GM21423 (cell line): ENCODE measurements at regions not wholly inside any gene's neighbourhood (a gene's known extent, or its start where the extent isn't known, plus 50 kb on each side); places are given as distances from the start of the nearest gene placed in this dataset.

ENCODE experiments used
- ATAC-seq: cut with Tn5 transposase; IDR thresholded peaks from one replicate; pipeline ENCODE4 v1.9.1; 2021; ENCODE audit warnings: mild to moderate bottlenecking, moderate library complexity; ENCODE audit not compliant: unreplicated experiment

DNA sequence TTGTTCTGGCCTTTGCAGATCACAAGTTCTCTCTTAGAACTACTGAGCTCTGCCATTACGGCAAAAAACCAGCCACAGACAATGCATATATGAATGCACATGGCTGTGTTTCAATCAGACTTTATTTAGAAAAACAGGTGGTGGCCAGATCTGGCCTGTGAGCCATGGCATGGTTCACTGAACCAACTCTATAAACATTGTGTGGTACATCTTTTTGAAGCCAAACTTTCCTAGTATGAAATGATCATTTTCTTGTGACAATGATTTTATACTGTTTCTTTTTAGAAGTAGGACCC is 65.9 kb upstream of the AMZ2 start:
- ATAC-seq, result peak; percentile 47

DNA sequence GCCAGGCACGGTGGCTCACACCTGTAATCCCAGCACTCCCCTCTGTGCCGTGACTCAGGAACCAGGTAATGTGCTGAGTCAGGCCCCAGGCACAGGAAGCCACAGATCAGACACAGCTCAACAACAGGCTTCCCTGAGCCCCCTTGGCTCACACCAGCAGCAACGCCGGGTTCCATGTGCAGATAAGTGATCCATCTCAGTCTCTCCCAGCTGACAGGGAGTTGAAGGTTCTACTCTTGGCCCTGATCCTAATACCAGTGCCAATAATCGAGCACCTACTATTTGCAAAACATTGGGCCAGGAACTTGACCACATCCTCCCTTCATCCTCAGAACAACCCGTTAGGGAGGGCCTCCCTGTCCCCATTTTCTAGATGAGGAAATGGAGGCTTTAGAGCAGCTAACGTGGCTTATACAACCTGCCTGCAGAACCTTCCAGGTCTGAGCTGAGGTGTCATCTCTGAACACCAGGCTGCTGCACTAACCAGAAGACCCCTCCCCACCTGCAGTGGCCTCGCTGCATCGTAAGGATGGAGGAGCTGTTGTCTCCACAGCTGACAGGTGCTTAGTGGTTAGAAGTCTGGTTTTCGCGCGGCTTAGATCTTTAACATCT is 64.8 kb upstream of the AMZ2 start:
- ATAC-seq, result peak; percentile 28

DNA sequence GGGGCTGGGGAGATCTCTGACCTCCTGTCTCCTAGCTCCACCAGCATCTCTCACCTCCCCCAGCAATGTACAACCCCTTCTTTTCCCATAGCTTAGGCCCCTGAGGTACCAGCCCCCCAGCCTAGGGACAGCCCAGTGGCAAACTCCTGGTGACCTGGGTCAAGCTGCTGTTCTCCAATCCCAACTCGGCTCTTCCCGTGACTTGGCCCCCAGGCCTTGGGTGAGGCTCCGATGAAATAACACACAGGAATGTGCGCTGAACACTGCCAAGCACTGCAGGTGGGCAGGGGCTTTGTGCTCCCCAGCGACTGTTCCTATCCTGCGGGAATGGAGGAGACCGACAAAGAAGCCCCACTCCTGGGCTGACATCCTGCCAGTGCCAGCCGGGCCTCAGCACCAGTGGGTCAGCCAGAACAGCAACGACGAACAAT is 63.7 kb upstream of the AMZ2 start:
- ATAC-seq, result no peak

DNA sequence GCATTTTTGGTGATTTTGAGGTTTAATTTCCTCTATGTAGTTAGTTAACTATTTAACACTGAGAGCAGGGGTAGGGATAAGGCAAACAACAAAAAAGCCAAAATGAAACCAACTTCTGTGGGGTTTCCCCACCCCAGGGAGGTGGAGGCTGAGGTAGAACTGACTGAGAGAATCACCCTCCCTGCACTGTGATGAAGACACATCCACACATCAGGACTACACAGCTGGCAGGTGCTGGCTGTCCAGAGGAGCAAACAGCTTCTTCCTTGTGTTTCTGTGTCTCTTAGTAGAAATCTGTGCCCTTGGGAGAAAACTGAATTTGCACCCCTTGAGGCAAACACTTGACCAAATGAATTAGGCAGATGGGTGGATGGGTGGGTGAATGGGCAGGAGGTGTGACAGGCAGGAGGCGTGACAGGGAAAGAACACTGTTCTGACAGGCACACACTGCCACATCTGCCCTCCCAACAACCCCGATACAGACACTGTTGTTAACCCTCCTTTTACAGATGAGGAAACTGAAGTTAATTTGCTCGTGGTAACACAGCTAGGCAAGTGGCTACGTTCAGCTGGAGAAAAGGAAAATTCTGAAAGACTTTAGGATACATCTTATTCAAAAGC is 62.9 kb upstream of the AMZ2 start:
- ATAC-seq, result peak; percentile 48

DNA sequence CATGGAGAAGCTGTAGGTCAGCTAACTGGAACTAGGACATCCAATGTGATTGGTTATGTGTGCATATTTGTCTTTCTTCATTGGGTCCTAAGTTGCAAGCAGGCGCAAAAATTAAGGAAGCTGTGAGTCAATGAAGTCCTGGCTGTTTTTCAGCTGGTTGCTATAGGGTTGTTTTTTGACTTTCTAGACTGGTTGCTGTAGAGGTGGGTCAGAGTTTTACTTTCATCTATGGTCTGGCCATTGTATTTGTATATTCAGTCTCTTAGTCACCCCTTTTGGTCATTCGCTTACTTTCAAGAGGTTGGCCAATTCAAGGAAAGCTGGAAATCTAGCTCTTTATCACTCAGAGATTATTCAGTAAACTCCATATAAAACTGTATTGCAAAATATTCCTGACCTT is 62.0 kb upstream of the AMZ2 start:
- no peak for ATAC-seq

DNA sequence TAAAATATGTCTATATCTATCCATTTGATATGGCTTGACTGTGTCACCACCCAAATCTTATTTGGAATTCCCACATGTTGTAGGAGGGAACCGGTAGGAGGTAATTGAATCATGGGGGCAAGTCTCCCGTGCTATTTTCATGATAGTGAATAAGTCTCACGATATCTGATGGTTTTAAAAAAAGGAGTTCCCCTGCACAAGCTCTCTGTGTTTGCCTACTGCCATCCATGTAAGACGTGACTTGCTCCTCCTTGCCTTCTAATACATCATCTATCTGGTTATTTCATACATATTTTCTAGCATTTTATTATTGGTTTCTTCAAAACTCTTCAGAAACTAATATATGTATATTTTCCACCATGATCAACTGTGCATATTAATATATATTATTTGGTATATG is 57.3 kb upstream of the AMZ2 start:
- ATAC-seq, result no peak

DNA sequence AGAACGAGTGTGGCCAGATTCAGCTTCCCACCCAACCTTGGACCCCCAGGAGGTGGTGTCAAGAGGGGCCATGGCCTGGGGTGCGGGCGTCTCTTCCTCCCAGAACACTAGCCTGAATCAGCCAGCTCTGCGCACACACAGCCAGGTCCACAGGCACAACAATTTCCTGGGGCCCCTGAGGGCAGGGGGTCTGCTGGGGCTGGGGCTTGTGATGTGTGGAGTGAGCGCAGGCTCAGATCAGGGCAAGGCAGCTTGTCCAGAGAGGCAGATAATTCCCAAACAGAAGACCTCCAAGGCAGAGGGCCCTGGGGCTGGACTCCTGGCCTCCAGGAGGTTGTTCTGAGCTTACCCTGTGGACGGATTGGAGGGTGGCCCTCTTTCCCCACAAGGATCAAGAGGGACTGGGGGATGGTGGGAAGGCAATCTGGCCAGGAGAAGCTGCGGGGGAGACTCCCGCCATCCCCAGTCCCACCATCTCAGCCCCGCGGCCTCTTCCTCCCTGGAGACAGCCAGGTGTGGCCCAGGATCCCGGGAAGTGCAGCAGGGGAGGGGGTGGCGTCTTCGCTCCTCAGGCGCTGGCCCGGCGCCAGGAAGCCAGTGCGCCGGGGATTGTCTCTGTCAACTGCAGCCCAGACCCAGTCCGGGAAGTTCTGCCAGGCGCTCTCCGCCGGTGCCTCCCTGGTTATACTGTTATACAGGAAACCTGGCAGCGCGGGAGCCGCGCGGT is 52.0 kb upstream of the AMZ2 start:
- ATAC-seq, result no peak

DNA sequence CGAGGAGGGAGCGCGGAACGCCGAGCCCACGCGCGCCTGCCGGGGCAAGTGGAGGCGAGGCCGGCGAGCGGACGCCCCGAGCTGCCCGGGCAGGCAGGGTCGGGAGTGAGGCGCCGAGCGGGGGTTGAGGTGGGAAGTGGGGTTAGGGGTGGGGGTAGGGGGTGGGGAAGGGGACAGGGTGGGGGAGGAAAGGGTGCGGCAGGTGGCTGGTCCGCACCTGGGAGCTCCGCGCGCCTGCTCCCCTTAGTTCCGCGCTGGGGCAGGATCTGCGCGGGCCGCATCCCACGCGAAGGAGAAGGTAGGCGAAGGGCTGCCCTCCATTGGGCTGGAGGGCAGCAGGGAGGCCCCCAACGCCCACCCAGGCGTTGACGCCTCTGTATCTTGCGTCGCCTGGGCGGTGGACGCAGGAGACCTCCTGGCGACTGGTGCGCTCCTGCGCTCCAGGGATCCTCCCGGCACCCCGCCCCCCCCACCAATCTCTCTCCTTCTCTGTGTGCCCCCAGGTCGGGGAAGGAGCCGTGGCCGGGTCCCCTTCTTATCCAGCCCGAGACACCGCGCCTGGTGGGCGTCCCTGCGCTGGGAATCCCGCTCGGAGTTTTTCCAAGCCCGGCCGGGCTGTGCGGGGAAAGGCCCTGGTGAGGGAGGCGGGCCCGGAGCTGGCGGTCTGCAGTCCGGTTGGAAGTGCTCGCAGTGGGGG is 51.3 kb upstream of the AMZ2 start:
- no peak for ATAC-seq

DNA sequence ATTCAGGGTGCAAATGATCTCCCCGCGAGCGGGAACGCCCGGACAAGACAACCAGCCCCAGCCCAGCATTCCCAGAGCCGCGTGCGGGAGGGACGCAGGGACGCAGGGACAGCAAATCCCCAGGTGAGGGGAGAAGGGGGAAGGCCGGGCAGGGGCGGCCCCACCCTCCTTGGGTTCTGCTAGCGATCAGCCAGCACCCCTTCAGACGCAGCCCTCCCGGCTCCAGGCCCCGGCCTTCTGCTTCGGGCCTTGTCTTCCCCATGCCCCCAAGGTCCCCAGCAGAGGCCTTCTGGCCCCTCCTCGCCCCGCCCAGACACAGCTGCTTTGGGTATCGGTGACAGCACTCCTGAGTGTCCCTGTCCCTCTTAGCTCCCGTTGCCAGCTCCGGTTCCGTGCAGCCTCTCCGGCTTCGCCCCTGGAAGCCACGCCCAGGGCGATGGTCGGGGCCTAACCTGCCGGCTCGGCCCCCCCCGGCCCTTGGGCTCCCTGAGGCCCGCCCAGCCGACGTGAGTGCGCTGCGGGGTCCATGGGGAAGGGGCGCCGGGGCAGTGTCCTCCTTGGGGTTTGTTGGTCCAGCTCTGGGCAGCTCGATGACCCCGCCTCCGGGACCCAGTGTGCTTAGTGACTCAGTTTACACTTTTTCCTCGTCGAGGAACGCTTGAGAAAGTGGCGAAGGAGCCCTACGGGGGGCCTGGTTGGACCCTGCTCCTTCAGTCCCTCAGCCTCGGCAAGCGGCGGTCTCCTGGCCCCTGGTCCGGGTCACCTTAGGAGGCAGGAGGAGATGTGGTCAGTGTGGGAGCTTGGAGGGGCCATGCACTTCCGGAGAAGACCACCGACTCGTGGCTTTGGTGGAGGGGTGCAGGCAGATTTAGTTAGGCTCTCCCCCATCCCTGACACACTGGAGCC is 50.5 kb upstream of the AMZ2 start:
- ATAC-seq, result no peak

DNA sequence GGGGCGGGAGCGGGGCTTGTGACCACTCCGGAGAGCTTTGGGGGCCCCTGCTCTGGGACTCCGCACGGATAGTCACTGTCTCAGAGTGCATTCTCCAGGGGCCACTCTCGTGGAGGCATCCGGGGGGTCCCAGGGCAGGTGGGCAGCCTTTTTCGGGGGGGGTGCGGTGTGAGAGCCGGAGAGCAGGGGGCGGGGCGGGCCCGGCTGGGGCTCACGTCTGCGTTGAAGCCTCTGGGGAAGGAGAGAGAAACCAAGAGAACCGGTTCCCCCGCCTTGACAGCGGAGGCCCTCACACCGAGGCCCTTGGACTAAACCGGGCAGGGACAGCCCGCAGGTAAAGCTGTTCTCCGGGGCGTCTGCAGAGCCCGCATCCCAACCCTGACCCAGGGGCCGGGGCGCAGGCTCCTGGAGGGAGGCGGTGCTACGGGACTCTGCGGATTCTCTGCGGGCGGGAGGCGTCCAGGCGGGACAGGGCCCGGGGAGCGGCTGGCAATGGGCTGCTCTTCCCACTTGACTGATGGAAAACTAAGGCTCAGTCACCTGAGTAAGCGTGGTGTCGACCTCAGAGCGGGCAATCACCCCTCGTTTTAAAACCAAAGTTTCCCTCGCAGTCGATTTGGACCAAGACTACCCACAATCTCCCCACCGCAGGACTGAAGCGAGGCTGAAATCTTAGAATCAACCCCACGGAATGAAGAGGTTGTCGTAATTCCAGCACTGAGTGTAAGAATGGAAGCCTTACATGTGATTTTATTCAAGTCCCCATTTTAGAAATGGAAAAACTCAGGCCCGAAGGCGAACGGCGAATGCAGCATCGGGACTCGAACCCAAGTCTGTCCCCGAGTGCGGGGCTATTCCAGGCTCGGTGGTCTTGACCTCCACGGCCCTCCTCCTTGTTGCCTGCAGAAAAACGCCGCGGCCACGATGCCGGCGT is 49.6 kb upstream of the AMZ2 start:
- no peak for ATAC-seq
